ENCODE measurements at regions not wholly inside any gene's neighbourhood (a gene's known extent, or its start where the extent isn't known, plus 50 kb on each side); places are given as distances from the start of the nearest gene placed in this dataset.

GRCh38 chr10:113235508-113235907 is 285.5 kb downstream of the TCF7L2 start:
- Histone ChIP-seq H3K9me3 (ENCODE audit: control insufficient read depth, low read length) (no peaks in the 10 kb centered on the region), H3K36me3 (ENCODE audit: control insufficient read depth, insufficient read depth, low read length) (no peaks in the 10 kb centered on the region), H3K27ac (ENCODE audit: low read depth, low read length, severe bottlenecking) (no peak overlapping the region), H3K4me3 (ENCODE audit: extremely low read depth, insufficient read depth, low read length, poor library complexity, severe bottlenecking) (no peak overlapping the region), H3K4me1 (ENCODE audit: control insufficient read depth, insufficient read depth, low read length, poor library complexity, severe bottlenecking) (no peaks in the 10 kb centered on the region)
- WGBS, 2 experiments (ENCODE audit: insufficient coverage in 2 of 2) = 94 to 97% methylated on average over 3 to 4 of the region's 4 CpGs

GRCh38 chr10:113236998-113237397 is 287.0 kb downstream of the TCF7L2 start:
- Histone ChIP-seq H3K27ac (ENCODE audit: low read depth, low read length, severe bottlenecking) (no peak overlapping the region), H3K4me1 (ENCODE audit: control insufficient read depth, insufficient read depth, low read length, poor library complexity, severe bottlenecking) (no peaks in the 10 kb centered on the region), H3K36me3 (ENCODE audit: control insufficient read depth, insufficient read depth, low read length) (no peaks in the 10 kb centered on the region), H3K4me3 (ENCODE audit: extremely low read depth, insufficient read depth, low read length, poor library complexity, severe bottlenecking) (no peak overlapping the region), H3K9me3 (ENCODE audit: control insufficient read depth, low read length) (no peaks in the 10 kb centered on the region)
- 95 to 98% methylated on average over 4 to 5 of the region's 5 CpGs for WGBS, 2 experiments (ENCODE audit: insufficient coverage in 2 of 2)

DNA sequence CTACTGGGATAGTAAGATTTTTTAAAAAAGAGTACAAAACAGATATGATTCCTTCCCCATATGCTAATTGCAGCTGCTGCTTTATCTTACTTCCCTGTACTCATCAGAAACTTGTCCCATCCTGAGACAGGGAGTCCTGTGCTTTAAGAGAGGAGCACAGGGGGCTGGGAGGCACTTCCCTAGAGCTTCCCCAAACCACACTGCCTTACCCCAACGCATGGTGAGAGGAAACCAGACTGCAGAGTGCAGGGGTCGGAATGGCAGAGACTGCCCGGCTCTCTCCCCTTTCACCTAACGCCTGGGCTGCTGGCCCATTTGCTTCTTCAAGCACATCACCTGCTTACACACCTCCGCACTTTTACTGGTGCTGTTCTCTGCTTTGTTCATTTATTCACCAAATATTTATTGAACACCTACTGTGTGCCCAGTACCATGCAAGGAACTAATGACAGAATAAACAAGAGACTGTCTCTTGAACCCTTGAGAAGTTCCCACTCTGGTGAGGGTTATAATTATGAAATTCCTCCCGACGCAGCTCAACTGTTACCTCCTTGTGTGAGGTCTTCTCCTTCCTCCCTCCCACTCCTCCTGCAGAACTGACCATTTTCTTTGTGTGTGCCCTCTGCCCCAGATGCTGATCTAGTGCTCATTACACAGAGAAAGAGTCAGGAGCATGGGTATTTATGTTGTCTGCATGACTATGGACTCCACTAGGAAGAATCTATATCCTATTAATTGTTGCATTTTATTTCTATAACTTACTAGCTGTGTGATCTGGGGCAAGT is 289.7 kb downstream of the TCF7L2 start:
- WGBS, 2 experiments (ENCODE audit: insufficient coverage in 2 of 2) = 91% methylated on average over 4 to 5 of the region's 7 CpGs
- no peak overlapping the region for H3K4me3 ChIP-seq (ENCODE audit: extremely low read depth, insufficient read depth, low read length, poor library complexity, severe bottlenecking)
- no peaks in the 10 kb centered on the region for H3K4me1 ChIP-seq (ENCODE audit: control insufficient read depth, insufficient read depth, low read length, poor library complexity, severe bottlenecking)
- H3K36me3 ChIP-seq (ENCODE audit: control insufficient read depth, insufficient read depth, low read length) = no peaks in the 10 kb centered on the region
- H3K9me3 ChIP-seq (ENCODE audit: control insufficient read depth, low read length) = no peaks in the 10 kb centered on the region
- no peak overlapping the region for H3K27ac ChIP-seq (ENCODE audit: low read depth, low read length, severe bottlenecking)

- Histone ChIP-seq H3K4me3 (ENCODE audit: extremely low read depth, insufficient read depth, low read length, poor library complexity, severe bottlenecking) (no peak overlapping the region), H3K9me3 (ENCODE audit: control insufficient read depth, low read length) (no peaks in the 10 kb centered on the region), H3K4me1 (ENCODE audit: control insufficient read depth, insufficient read depth, low read length, poor library complexity, severe bottlenecking) (no peaks in the 10 kb centered on the region), H3K27ac (ENCODE audit: low read depth, low read length, severe bottlenecking) (no peak overlapping the region), H3K36me3 (ENCODE audit: control insufficient read depth, insufficient read depth, low read length) (no peaks in the 10 kb centered on the region)
- WGBS, 2 experiments (ENCODE audit: insufficient coverage in 2 of 2) = no CpG with 5 or more reads among the region's 2 CpGs
Measured at GRCh38 chr10:113240736-113241135, 290.7 kb downstream of the TCF7L2 start.

DNA sequence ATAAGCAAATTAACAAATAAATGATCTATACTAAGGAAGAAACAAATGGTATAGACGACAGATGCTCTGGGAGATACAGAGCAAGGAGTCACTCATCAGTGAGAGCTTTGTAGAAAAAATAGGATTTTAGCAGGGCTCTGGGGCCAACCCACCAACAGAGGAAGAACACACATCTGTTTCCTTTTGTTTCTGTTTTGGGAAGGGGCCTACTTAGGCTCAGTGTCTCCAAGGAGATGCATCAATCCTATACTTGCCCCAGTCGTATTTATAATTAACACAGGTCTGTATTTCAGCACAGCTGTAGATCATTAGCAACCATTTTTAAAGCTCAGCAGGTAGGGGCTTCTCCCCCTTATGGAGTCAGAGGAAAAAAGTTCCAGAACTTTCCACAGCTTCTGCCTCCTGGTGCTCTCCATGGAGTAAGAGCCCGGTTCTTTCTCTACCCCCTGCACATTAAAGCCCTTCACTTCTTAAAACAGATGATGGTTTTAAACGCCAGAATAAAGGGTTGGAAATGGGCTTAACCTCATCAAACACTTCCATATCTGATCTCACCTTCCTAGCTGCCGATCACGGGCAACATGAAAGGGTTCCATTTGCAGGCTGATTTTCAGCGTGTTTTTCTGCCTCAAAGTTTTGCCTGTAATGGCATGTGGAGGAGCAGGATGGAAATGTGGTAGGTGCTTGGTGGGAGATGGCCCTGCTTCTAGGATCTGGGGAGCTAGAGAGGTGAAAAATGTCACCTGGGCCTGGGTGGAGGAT is 291.7 kb downstream of the TCF7L2 start:
- Histone ChIP-seq H3K9me3 (ENCODE audit: control insufficient read depth, low read length) (no peaks in the 10 kb centered on the region), H3K4me3 (ENCODE audit: extremely low read depth, insufficient read depth, low read length, poor library complexity, severe bottlenecking) (no peak overlapping the region), H3K36me3 (ENCODE audit: control insufficient read depth, insufficient read depth, low read length) (no peaks in the 10 kb centered on the region), H3K27ac (ENCODE audit: low read depth, low read length, severe bottlenecking) (no peak overlapping the region), H3K4me1 (ENCODE audit: control insufficient read depth, insufficient read depth, low read length, poor library complexity, severe bottlenecking) (no peaks in the 10 kb centered on the region)
- WGBS, 2 experiments (ENCODE audit: insufficient coverage in 2 of 2) = 87 to 100% methylated on average over 2 to 4 of the region's 7 CpGs

- Histone ChIP-seq H3K9me3 (ENCODE audit: control insufficient read depth, low read length) (no peaks in the 10 kb centered on the region), H3K4me3 (ENCODE audit: extremely low read depth, insufficient read depth, low read length, poor library complexity, severe bottlenecking) (no peak overlapping the region), H3K4me1 (ENCODE audit: control insufficient read depth, insufficient read depth, low read length, poor library complexity, severe bottlenecking) (no peaks in the 10 kb centered on the region), H3K27ac (ENCODE audit: low read depth, low read length, severe bottlenecking) (no peak overlapping the region), H3K36me3 (ENCODE audit: control insufficient read depth, insufficient read depth, low read length) (no peaks in the 10 kb centered on the region)
- WGBS, 2 experiments (ENCODE audit: insufficient coverage in 2 of 2) = no CpG with 5 or more reads among the region's 2 CpGs
Measured at GRCh38 chr10:113243311-113243710, 293.3 kb downstream of the TCF7L2 start.

GRCh38 chr10:113244750-113245149 is 294.7 kb downstream of the TCF7L2 start:
- no peak overlapping the region for H3K4me3 ChIP-seq (ENCODE audit: extremely low read depth, insufficient read depth, low read length, poor library complexity, severe bottlenecking)
- no peaks in the 10 kb centered on the region for H3K4me1 ChIP-seq (ENCODE audit: control insufficient read depth, insufficient read depth, low read length, poor library complexity, severe bottlenecking)
- no peaks in the 10 kb centered on the region for H3K9me3 ChIP-seq (ENCODE audit: control insufficient read depth, low read length)
- 83 to 84% methylated on average over 5 of the region's 5 CpGs for WGBS, 2 experiments (ENCODE audit: insufficient coverage in 2 of 2)
- H3K27ac ChIP-seq (ENCODE audit: low read depth, low read length, severe bottlenecking) = no peak overlapping the region
- no peaks in the 10 kb centered on the region for H3K36me3 ChIP-seq (ENCODE audit: control insufficient read depth, insufficient read depth, low read length)

DNA sequence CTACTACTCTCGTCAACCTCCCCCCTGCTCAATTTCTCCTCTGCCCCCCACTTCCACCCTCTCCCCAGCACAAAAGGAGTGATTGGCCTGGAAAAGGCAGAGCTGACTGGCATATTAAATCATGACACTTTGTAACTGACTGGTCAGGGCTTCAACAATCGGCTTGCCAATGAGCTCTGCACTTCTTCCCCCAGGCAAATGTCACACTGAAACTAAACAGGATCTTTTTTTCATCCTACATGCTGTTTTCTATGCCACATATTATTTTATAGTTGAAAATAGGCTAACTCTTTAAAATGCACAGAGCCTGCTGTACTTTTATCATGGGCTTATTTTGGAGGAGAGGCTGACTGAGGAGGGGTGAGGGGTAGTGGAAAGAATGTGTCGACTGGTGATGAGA is 295.2 kb downstream of the TCF7L2 start:
- H3K27ac ChIP-seq (ENCODE audit: low read depth, low read length, severe bottlenecking) = no peak overlapping the region
- 92 to 94% methylated on average over 2 to 3 of the region's 3 CpGs for WGBS, 2 experiments (ENCODE audit: insufficient coverage in 2 of 2)
- no peak overlapping the region for H3K4me3 ChIP-seq (ENCODE audit: extremely low read depth, insufficient read depth, low read length, poor library complexity, severe bottlenecking)
- no peaks in the 10 kb centered on the region for H3K9me3 ChIP-seq (ENCODE audit: control insufficient read depth, low read length)
- no peaks in the 10 kb centered on the region for H3K36me3 ChIP-seq (ENCODE audit: control insufficient read depth, insufficient read depth, low read length)
- no peaks in the 10 kb centered on the region for H3K4me1 ChIP-seq (ENCODE audit: control insufficient read depth, insufficient read depth, low read length, poor library complexity, severe bottlenecking)

DNA sequence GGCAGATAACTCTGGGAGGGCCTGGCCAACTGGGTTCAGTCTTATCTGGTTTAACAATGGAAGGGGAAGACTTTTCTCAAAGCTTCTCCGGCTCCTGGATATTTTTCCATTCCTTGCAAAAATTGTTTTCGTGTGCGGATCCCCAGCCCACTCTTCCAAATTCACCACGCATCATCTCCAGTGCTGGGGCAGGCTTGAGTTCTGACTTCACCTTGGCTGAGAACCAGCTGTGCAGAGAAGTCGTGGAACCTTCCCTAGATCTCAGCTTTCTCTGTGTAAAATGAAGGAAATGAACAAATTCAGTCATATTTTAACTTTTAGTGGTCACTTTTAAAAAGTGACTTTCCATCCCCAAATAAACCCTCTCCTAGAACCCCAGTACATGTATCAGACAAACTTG is 297.0 kb downstream of the TCF7L2 start:
- 94 to 100% methylated on average over 1 to 5 of the region's 5 CpGs for WGBS, 2 experiments (ENCODE audit: insufficient coverage in 2 of 2)
- no peak overlapping the region for H3K27ac ChIP-seq (ENCODE audit: low read depth, low read length, severe bottlenecking)
- no peaks in the 10 kb centered on the region for H3K36me3 ChIP-seq (ENCODE audit: control insufficient read depth, insufficient read depth, low read length)
- H3K4me3 ChIP-seq (ENCODE audit: extremely low read depth, insufficient read depth, low read length, poor library complexity, severe bottlenecking) = no peak overlapping the region
- H3K4me1 ChIP-seq (ENCODE audit: control insufficient read depth, insufficient read depth, low read length, poor library complexity, severe bottlenecking) = no peaks in the 10 kb centered on the region
- no peaks in the 10 kb centered on the region for H3K9me3 ChIP-seq (ENCODE audit: control insufficient read depth, low read length)

GRCh38 chr10:113252650-113253618 is 299.9 kb upstream of the HABP2 start:
- WGBS, 2 experiments (ENCODE audit: insufficient coverage in 2 of 2) = 61 to 64% methylated on average over 5 to 9 of the region's 10 CpGs
- no peaks in the 10 kb centered on the region for H3K36me3 ChIP-seq (ENCODE audit: control insufficient read depth, insufficient read depth, low read length)
- no peak overlapping the region for H3K27ac ChIP-seq (ENCODE audit: low read depth, low read length, severe bottlenecking)
- H3K4me3 ChIP-seq (ENCODE audit: extremely low read depth, insufficient read depth, low read length, poor library complexity, severe bottlenecking) = no peak overlapping the region
- H3K9me3 ChIP-seq (ENCODE audit: control insufficient read depth, low read length) = no peaks in the 10 kb centered on the region
- H3K4me1 ChIP-seq (ENCODE audit: control insufficient read depth, insufficient read depth, low read length, poor library complexity, severe bottlenecking) = peaks cover 3% of the 10 kb centered on the region
